Ovary (tissue), 7 donors: ENCODE measurements at regions not wholly inside any gene's neighbourhood (a gene's known extent, or its start where the extent isn't known, plus 50 kb on each side); places are given as distances from the start of the nearest gene placed in this dataset.

ENCODE experiments used
- DNase-seq, 5 donors: peaks; one replicate each; pipeline ENCODE4 v3.0.0-alpha.2; 2019 to 2020
- H3K27ac ChIP-seq, 2 donors: fragments of 200-600 bp; one replicate each; pipeline versions ENCODE4 v1.5.1 to v1.8.0; 2019 to 2022
- H3K27me3 ChIP-seq: fragments of 200-600 bp; one replicate; pipeline ENCODE4 v1.8.0; 2022
- H3K36me3 ChIP-seq: fragments of 200-600 bp; sonication (generic); one replicate; pipeline ENCODE4 v1.5.1; 2019
- H3K4me1 ChIP-seq: one replicate; pipeline ENCODE4 v1.8.1; 2013; ENCODE audit warnings: mild to moderate bottlenecking, moderate library complexity; ENCODE audit not compliant: insufficient read depth
- H3K4me3 ChIP-seq: fragments of 200-600 bp; sonication (generic); one replicate; pipeline ENCODE4 v1.5.1; 2017
- H3K9me3 ChIP-seq, 2 donors: fragments of 200-600 bp in 1 of 2; sonication (generic) in 1 of 2; one replicate each; pipeline versions ENCODE4 v1.5.1 to v1.8.1; 2013 to 2019; ENCODE audit warnings: mild to moderate bottlenecking in 1 of 2, moderate library complexity in 1 of 2
- CTCF ChIP-seq, 3 donors: fragments of 450-650 bp in 2 of 3; fragments of 200-600 bp in 1 of 3; IDR thresholded peaks; one replicate each; pipeline versions ENCODE4 v1.5.1 to v1.8.0; 2016 to 2022; ENCODE audit warnings: antibody characterized with exemption in 3 of 3, mild to moderate bottlenecking in 1 of 3
- EP300 ChIP-seq: sonication (generic); formaldehyde crosslinking; IDR thresholded peaks from one replicate; pipeline ENCODE4 v1.6.1; 2017; ENCODE audit warnings: antibody characterized with exemption
- POLR2A ChIP-seq: fragments of 450-650 bp; IDR thresholded peaks from one replicate; pipeline ENCODE4 v1.6.1; 2017; ENCODE audit warnings: antibody characterized with exemption, mild to moderate bottlenecking, moderate library complexity
- WGBS, 3 donors: extraction: QIAGEN DNeasy Blood & Tissue Kit in 1 of 3; methylation state at CpG; one replicate each; pipeline versions ENCODE4 v1.1.5 to v1.1.7; 2013 to 2017; 5-methylcytosine and 5-hydroxymethylcytosine counted together
- intact Hi-C, 4 donors: fragments of 100-400 bp; cut with DNase I; formaldehyde crosslinking; loops; one replicate each; pipeline versions ENCODE4 v1.11.0 to v1.15.1; 2022 to 2023
- donor health status: DM: no; HTN: no; CAD: no; lungs with moderate emphysema.
- donor health status: DM: no; HTN: no; CAD: no.
- donor health status: Bipolar disorder and iron deficiency.
- donor health status: DM: no; HTN: no; CAD: no.
- donor health status: DM: yes; HTN: yes; CAD: no.

GRCh38 chr9:75699625-75700251 lies 190.7 kb upstream of the PCSK5 start:
- intact Hi-C loops = no loop called here
- WGBS, 3 donors = 87 to 98% (median 90%) methylated on average over 1 of the region's 1 CpG
- TF ChIP-seq CTCF (IDR thresholded peaks at IDR 0.05) (no peak), EP300 (no peak), POLR2A (no peak)

GRCh38 chr9:75700252-75700640 lies 190.2 kb upstream of the PCSK5 start:
- WGBS, 3 donors = 32 to 42% (median 42%) methylated on average over 1 of the region's 1 CpG

More at GRCh38 chr9:75699625-75700251, 190.7 kb upstream of the PCSK5 start:
- H3K4me1 ChIP-seq = no peaks in the 10 kb centered on the region
- H3K9me3 ChIP-seq = no peaks in the 10 kb centered on the region
- H3K27me3 ChIP-seq = no peaks in the 10 kb centered on the region
- DNase-seq = no peak
- H3K4me3 ChIP-seq = no peak overlapping the region
- H3K36me3 ChIP-seq = no peaks in the 10 kb centered on the region
- H3K27ac ChIP-seq = no peak overlapping the region

GRCh38 chr9:75707191-75707590 lies 183.3 kb upstream of the PCSK5 start:
- no peaks in the 10 kb centered on the region for H3K36me3 ChIP-seq
- H3K9me3 ChIP-seq = no peaks in the 10 kb centered on the region
- WGBS, 3 donors = 90 to 96% (median 94%) methylated on average over 2 of the region's 2 CpGs
- intact Hi-C loops = no loop called here
- no peak overlapping the region for H3K27ac ChIP-seq
- no peak for DNase-seq
- TF ChIP-seq POLR2A (no peak), EP300 (no peak), CTCF (IDR thresholded peaks at IDR 0.05) (no peak)
- H3K4me1 ChIP-seq = no peaks in the 10 kb centered on the region
- no peaks in the 10 kb centered on the region for H3K27me3 ChIP-seq
- H3K4me3 ChIP-seq = no peak overlapping the region

More at GRCh38 chr9:75700252-75700640, 190.2 kb upstream of the PCSK5 start:
- no peak overlapping the region for H3K4me3 ChIP-seq
- H3K36me3 ChIP-seq = no peaks in the 10 kb centered on the region
- H3K27me3 ChIP-seq = no peaks in the 10 kb centered on the region
- no peaks in the 10 kb centered on the region for H3K9me3 ChIP-seq
- no peak for TF ChIP-seq EP300
- TF ChIP-seq POLR2A = no peak
- no peak for TF ChIP-seq CTCF (IDR thresholded peaks at IDR 0.05)
- no peak overlapping the region for H3K27ac ChIP-seq
- H3K4me1 ChIP-seq = no peaks in the 10 kb centered on the region
- intact Hi-C loops = no loop called here
- DNase-seq = no peak

GRCh38 chr9:75709698-75710097 lies 180.8 kb upstream of the PCSK5 start:
- DNase-seq = no peak
- TF ChIP-seq CTCF (IDR thresholded peaks at IDR 0.05) = no peak
- TF ChIP-seq EP300 = no peak
- no peak for TF ChIP-seq POLR2A
- no peaks in the 10 kb centered on the region for H3K36me3 ChIP-seq
- H3K27me3 ChIP-seq = no peaks in the 10 kb centered on the region
- intact Hi-C loops = no loop called here
- WGBS, 3 donors = 76 to 98% (median 97%) methylated on average over 2 of the region's 2 CpGs
- H3K9me3 ChIP-seq = no peaks in the 10 kb centered on the region
- no peak overlapping the region for H3K27ac ChIP-seq
- H3K4me1 ChIP-seq = no peaks in the 10 kb centered on the region
- H3K4me3 ChIP-seq = no peak overlapping the region
